Breast epithelium (tissue), 3 donors: ENCODE measurements at regions not wholly inside any gene's neighbourhood (a gene's known extent, or its start where the extent isn't known, plus 50 kb on each side); places are given as distances from the start of the nearest gene placed in this dataset.

Experiments used
- POLR2A ChIP-seq: fragments of 450-650 bp; IDR thresholded peaks from one replicate; pipeline ENCODE4 v1.6.1; 2016; ENCODE audit warnings: antibody characterized with exemption, mild to moderate bottlenecking, moderate library complexity
- TF ChIP-seq, protein P1 (sequence below), 3 donors: fragments of 450-650 bp; IDR thresholded peaks; one replicate each; pipeline ENCODE4 v1.5.1; 2016 to 2017; ENCODE audit warnings: antibody characterized with exemption in 3 of 3, mild to moderate bottlenecking in 3 of 3, moderate library complexity in 3 of 3

DNA sequence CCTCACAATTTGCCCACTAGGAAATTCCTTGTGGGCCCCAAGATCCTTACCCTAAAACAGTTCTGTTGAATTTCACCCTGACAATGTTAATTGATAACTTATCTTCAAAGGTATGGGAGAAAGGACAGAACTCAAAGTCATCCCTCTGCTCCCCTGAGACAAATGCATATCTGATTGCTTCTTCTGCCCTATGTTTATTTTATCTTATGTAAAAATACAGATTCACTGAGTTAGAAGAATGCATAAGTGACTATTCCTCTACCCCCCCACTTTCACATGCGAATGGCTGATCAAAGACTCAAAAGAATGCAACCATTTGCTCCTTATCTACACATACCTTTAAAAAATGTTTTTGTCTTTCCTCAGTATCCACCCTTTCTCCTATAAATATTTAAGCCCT, 235.7 kb upstream of the SEMA3C start:
- no peak for TF ChIP-seq POLR2A
- TF ChIP-seq, protein P1, sequence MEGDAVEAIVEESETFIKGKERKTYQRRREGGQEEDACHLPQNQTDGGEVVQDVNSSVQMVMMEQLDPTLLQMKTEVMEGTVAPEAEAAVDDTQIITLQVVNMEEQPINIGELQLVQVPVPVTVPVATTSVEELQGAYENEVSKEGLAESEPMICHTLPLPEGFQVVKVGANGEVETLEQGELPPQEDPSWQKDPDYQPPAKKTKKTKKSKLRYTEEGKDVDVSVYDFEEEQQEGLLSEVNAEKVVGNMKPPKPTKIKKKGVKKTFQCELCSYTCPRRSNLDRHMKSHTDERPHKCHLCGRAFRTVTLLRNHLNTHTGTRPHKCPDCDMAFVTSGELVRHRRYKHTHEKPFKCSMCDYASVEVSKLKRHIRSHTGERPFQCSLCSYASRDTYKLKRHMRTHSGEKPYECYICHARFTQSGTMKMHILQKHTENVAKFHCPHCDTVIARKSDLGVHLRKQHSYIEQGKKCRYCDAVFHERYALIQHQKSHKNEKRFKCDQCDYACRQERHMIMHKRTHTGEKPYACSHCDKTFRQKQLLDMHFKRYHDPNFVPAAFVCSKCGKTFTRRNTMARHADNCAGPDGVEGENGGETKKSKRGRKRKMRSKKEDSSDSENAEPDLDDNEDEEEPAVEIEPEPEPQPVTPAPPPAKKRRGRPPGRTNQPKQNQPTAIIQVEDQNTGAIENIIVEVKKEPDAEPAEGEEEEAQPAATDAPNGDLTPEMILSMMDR (IDR thresholded peaks at IDR 0.05): no peak
